Small intestine (tissue), 7 donors: ENCODE measurements at regions not wholly inside any gene's neighbourhood (a gene's known extent, or its start where the extent isn't known, plus 50 kb on each side); places are given as distances from the start of the nearest gene placed in this dataset.
"Not testable (repeated sequence)": the region's sequence is repeated elsewhere in the genome, so short reads cannot be mapped to it uniquely, and the experiment has no call there.

Experiments
- DNase-seq, 2 donors: peaks; one replicate each; pipeline versions ENCODE4 v3.0.0 to v3.0.0-alpha.2; 2013
- FAIRE-seq: peaks from 2 replicates; lab custom pipeline; 2012; peaks lifted over from hg19 to GRCh38; lab: Jason Lieb, UNC
- H3K27ac ChIP-seq, 3 donors: one replicate each; pipeline ENCODE4 v1.5.1; 2013; ENCODE audit warnings: low read length in 2 of 3, mild to moderate bottlenecking in 2 of 3, control low read depth in 1 of 3, inconsistent platforms in 1 of 3, low read depth in 1 of 3, moderate library complexity in 1 of 3
- H3K27me3 ChIP-seq, 3 donors: one replicate each; pipeline ENCODE4 v1.6.1; 2013; ENCODE audit warnings: low read length in 3 of 3, inconsistent platforms in 1 of 3; ENCODE audit not compliant: control insufficient read depth in 3 of 3, insufficient read depth in 3 of 3
- H3K36me3 ChIP-seq, 3 donors: one replicate each; pipeline ENCODE4 v1.6.1; 2013; ENCODE audit warnings: low read length in 3 of 3, inconsistent platforms in 1 of 3, low read depth in 1 of 3, mild to moderate bottlenecking in 1 of 3, moderate library complexity in 1 of 3; ENCODE audit not compliant: control insufficient read depth in 3 of 3, insufficient read depth in 2 of 3
- H3K4me1 ChIP-seq, 3 donors: one replicate each; pipeline ENCODE4 v1.6.1; 2013; ENCODE audit warnings: low read length in 2 of 3, inconsistent platforms in 1 of 3, low read depth in 1 of 3, mild to moderate bottlenecking in 1 of 3, moderate library complexity in 1 of 3; ENCODE audit not compliant: control insufficient read depth in 3 of 3, insufficient read depth in 2 of 3
- H3K4me3 ChIP-seq, 3 donors: one replicate each; pipeline ENCODE4 v1.5.1; 2013; ENCODE audit warnings: low read length in 3 of 3, control low read depth in 1 of 3, inconsistent platforms in 1 of 3, low read depth in 1 of 3, mild to moderate bottlenecking in 1 of 3, moderate library complexity in 1 of 3
- H3K9me3 ChIP-seq, 2 donors: one replicate each; pipeline ENCODE4 v1.6.1; 2013; ENCODE audit warnings: low read depth in 1 of 2, low read length in 1 of 2; ENCODE audit not compliant: control insufficient read depth in 2 of 2, insufficient read depth in 1 of 2
- WGBS, 3 donors: extraction: QIAGEN DNeasy Blood & Tissue Kit; methylation state at CpG; one replicate each; pipeline ENCODE4 v1.1.7; 2013; 5-methylcytosine and 5-hydroxymethylcytosine counted together
- donor health status: healthy with polysubstance abuse.
- donor health status: control.
- donor health status: control.
- donor health status: Bipolar disorder and iron deficiency.
- donor health status: healthy.

DNA sequence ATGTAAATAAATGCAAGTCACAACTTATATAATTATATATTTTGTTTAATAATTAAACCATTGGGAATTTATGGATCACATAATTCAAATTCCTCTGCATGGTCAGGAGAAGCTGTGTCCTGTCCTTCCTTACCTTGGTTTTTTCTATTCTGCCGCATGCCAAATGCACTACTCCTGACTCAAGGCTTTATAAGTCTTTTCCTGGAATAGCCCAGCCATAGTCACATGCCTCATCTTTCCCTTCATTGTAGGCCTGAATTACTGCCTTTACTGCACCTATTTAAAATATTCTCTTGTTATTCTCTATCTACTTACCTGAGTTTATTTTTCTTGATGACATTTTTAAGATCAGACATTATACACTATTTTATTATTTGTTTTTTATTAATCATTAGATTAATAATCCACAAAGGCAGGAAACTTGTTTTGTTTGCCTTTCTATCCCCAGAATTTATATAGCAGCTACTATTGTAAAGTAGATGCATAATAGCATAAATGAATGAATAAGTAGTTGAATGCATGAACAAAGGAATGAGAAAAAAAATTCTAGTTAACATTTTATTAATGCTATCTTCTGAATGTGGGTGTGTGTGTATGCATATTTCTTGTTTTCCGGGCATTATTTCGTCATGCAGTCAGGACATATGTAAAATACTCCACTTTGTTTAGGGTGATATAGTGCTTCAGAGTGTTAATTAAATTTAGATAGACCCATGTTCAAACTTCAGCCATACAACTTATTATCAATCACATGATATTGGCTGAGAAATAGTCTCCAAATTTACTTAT, 955.4 kb upstream of the CDH18 start:
- H3K9me3 ChIP-seq, H3K36me3 ChIP-seq, H3K27me3 ChIP-seq, DNase-seq, H3K27ac ChIP-seq, H3K4me1 ChIP-seq, FAIRE-seq, H3K4me3 ChIP-seq: not testable (repeated sequence)
- WGBS, 3 donors, result 78 to 82% (median 79%) methylated on average over 2 to 3 of the region's 3 CpGs

DNA sequence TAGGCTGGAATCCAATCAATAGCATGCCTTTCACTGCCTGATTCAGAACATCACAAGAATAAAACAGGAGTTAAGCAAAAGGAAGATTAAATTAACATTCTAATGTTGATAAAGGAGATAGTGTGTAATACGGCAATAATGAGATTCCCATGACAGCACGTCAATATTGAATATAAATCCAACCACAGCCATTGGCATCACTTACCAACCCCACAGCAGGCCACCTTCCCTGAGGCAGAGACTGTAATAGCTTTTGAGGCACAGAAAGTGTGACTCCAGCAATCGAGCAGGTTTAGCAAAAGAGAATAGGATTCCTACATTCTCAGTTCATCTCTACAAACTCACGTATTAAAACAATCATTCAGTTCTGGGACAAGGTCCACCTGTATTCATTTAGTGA, 954.6 kb upstream of the CDH18 start:
- not testable (repeated sequence) for H3K9me3 ChIP-seq, H3K4me1 ChIP-seq, H3K27ac ChIP-seq, H3K4me3 ChIP-seq, FAIRE-seq, H3K27me3 ChIP-seq, H3K36me3 ChIP-seq, DNase-seq
- 66 to 78% (median 71%) methylated on average over 4 of the region's 4 CpGs for WGBS, 3 donors

GRCh38 chr5:20940786-20941185, 952.8 kb upstream of the CDH18 start:
- H3K9me3 ChIP-seq, result not testable (repeated sequence)
- WGBS, 3 donors, result 67 to 87% (median 71%) methylated on average over 3 of the region's 4 CpGs

GRCh38 chr5:20890936-20891335, 902.9 kb upstream of the CDH18 start:
- not testable (repeated sequence) for H3K27me3 ChIP-seq, H3K27ac ChIP-seq, DNase-seq, H3K9me3 ChIP-seq, H3K36me3 ChIP-seq, H3K4me3 ChIP-seq, FAIRE-seq, H3K4me1 ChIP-seq
- WGBS, 3 donors, result 82 to 86% (median 85%) methylated on average over 3 to 5 of the region's 5 CpGs

More at GRCh38 chr5:20940786-20941185, 952.8 kb upstream of the CDH18 start:
- not testable (repeated sequence) for DNase-seq, FAIRE-seq, H3K4me3 ChIP-seq, H3K27me3 ChIP-seq, H3K27ac ChIP-seq, H3K36me3 ChIP-seq, H3K4me1 ChIP-seq

GRCh38 chr5:20875726-20876125, 887.7 kb upstream of the CDH18 start:
- not testable (repeated sequence) for H3K9me3 ChIP-seq, DNase-seq, H3K27me3 ChIP-seq, FAIRE-seq, H3K27ac ChIP-seq, H3K36me3 ChIP-seq, H3K4me3 ChIP-seq, H3K4me1 ChIP-seq

DNA sequence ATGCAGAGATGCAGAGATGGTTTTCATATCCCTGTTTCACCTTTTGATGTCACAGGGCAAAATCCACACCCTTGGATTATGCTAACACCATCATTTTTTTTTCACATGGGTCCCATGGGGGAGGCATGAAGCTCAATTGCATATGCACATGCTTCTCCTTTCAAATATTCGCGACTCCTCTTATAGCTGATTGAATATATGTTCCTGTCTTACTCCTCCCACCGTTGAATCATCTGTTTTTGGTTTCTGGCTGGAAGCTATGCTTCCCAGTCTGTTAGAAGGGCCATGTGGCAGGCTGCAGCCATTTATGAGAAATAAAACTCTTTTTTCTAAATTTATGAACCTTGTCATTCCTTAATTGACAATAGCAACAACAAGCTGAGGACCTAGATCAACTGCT, 877.9 kb upstream of the CDH18 start:
- H3K36me3 ChIP-seq, H3K4me1 ChIP-seq, DNase-seq, H3K27ac ChIP-seq, H3K9me3 ChIP-seq, FAIRE-seq, H3K27me3 ChIP-seq, H3K4me3 ChIP-seq: not testable (repeated sequence)
- 72 to 80% (median 79%) methylated on average over 3 of the region's 3 CpGs for WGBS, 3 donors

GRCh38 chr5:20833081-20833627, 845.2 kb upstream of the CDH18 start:
- 74 to 78% (median 77%) methylated on average over 4 of the region's 4 CpGs for WGBS, 3 donors
- Histone ChIP-seq H3K36me3 (no peaks in the 10 kb centered on the region), H3K4me1 (no peaks in the 10 kb centered on the region), H3K27me3 (no peaks in the 10 kb centered on the region), H3K4me3 (no peak overlapping the region), H3K27ac (no peak overlapping the region), H3K9me3 (no peaks in the 10 kb centered on the region)
- no peak for FAIRE-seq
- DNase-seq, result peak in 1 of 2 donors; percentile 1

GRCh38 chr5:20832204-20833080, 844.4 kb upstream of the CDH18 start:
- H3K27ac ChIP-seq, result no peak overlapping the region
- no peaks in the 10 kb centered on the region for H3K9me3 ChIP-seq
- H3K36me3 ChIP-seq, result no peaks in the 10 kb centered on the region
- no peaks in the 10 kb centered on the region for H3K27me3 ChIP-seq
- no peak overlapping the region for H3K4me3 ChIP-seq
- H3K4me1 ChIP-seq, result no peaks in the 10 kb centered on the region
- no peak for FAIRE-seq
- peak in 1 of 2 donors; percentile 0 for DNase-seq
- WGBS, 3 donors, result 84 to 87% (median 87%) methylated on average over 4 of the region's 5 CpGs
